GM21576 (cell line): ENCODE measurements at regions not wholly inside any gene's neighbourhood (a gene's known extent, or its start where the extent isn't known, plus 50 kb on each side); places are given as distances from the start of the nearest gene placed in this dataset.

Experiments used
- ATAC-seq: cut with Tn5 transposase; IDR thresholded peaks from one replicate; pipeline ENCODE4 v1.9.1; 2021; ENCODE audit warnings: mild to moderate bottlenecking, moderate library complexity; ENCODE audit not compliant: unreplicated experiment

- ATAC-seq, result no peak
These were observed 222.9 kb upstream of the PWP1 start for GRCh38 chr12:107462428-107463332.

DNA sequence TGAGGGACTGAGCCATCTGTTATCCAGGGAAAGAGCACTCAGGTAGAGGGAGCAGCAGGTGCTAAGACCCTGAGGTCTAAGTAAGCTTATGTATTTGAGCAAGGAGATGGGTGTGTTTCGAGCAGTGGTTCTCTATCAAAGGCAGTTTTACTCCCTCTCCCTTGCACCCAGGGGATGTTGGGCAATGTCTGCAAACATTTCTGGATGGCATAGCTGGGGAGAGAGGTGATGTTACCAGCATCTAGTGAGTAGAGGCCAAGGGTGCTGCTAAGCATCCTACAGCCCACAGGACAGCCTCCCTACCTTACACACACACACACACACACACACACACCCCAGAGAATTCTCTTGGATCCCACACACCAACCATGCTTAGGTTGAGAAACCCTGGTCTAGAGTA is 221.0 kb upstream of the PWP1 start:
- no peak for ATAC-seq

- ATAC-seq, result no peak
These were observed 220.0 kb upstream of the PWP1 start for GRCh38 chr12:107465625-107466024.

DNA sequence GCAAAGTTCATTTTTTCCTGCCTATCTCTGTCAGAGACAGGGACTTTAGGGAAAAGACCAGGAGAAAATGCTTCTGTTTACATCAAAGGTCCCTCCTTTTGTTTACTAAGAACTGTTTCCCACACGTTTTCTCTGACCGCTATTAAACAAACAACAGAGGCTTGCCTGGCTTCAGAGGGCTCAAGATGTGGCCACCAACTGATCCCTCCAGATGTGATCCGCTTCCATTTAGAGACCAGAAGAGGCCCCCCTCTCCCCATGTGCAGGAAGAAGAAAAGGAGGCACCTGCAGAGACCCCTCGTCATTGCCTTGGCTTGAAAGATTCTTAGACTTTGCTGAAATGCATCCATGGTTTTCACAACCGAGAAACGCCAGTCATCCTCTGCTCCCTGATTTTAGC is 217.9 kb upstream of the PWP1 start:
- ATAC-seq, result no peak

DNA sequence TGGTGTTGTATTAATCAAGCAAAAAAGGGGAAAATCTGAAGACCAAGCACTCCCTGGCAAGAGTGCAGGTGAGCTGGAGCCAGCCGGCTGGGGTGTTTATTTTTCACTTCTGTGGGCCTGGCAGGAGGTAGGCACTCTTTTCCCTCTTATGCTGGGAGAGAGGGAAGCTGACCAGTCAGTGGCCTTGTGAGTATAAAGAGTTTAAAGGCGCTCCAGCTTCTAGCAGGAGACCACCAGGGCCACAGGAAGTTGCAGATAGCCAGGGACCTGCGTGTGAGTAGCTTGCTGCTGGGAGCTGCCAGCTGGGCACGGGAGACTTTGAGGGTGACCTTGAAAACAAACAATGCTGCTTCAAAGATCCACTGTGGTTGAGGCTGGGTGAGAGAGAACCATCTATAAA is 217.4 kb upstream of the PWP1 start:
- ATAC-seq, result no peak

DNA sequence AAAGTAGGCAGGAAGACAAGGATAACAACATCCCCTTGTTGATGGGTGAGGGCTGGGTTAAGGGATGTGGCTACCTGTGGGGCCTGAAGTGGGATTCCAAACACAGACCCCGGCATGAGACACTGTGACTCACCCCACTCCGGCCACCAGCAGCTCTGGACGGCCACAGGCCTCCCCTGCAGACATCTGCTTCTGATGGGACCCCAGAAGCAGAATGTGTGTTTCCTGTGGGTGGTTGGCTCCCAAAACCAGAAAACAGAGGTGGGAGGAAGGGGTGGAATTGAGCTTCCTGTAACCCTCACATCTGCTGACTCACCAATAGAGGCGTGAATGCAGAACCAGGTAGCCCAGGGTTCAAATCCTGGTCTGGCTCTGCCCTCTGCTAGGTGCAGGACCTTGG is 216.6 kb upstream of the PWP1 start:
- no peak for ATAC-seq

- ATAC-seq, result no peak
These were observed 215.0 kb upstream of the PWP1 start for GRCh38 chr12:107470645-107471044.

- ATAC-seq, result no peak
These were observed 213.3 kb upstream of the PWP1 start for GRCh38 chr12:107472308-107472707.

- no peak for ATAC-seq
These were observed 211.5 kb upstream of the PWP1 start for GRCh38 chr12:107474099-107474498.

DNA sequence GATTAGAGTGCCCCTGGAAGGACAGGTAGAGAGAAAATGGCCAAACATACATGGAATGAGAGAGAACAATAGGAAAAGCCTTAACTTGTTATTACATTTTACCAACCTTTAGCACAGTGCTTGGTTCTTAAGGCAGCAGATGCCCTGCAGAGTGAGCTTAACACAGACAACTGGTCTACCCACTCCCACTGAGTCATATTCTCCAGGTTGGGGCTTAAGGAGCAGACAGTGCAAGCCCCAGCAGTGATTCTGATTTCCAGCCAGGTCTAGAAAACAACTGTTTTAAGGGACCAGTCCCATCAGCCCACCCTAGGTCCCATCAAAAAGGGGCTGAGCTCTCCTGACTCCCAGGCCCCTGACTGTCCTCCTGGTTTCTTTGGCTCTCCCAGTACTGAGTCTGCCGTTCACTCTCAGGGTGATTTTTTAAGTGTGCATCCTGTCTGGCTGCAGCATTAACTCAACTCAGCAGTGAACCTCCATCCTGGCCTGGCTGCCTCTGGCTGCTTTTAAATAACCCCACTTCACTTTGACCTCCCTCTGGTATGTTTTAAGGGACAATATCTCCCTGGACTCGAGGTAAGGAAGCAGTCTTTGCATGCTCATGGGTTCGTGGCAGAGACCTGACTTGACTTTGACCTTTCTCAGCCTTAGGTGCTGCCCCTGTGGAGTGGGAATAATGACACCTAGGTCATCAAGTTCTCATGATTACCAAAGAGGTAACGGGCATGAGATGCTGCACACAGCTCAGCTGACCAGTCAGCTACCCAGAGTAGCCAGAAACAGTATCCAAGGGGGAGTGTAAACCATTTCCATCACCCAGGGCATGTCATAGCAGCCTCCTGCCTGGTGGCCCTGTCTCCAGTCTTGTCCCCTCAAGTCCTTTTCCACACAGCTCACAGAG is 210.7 kb upstream of the PWP1 start:
- ATAC-seq, result no peak

DNA sequence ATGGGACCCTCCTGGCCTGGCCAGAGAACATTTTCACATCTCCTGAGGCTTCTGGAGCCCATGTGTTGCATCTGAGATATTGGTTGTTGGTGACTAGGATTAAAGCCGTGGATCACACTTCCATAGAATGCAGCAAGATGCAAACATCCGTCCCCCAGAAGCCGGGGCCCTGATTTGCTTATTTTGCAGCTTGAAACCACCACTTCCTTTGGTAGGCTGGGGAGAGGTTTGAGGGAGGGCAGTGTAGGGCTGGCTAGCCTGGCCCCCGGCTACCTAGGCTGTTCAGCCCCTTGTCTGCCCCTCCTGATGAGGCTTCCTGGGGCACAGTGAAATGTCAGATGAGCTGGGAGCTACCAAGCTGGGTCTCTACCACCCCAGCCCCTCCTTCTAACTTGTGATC is 209.7 kb upstream of the PWP1 start:
- no peak for ATAC-seq

- ATAC-seq, result no peak
These were observed 208.6 kb upstream of the PWP1 start for GRCh38 chr12:107477018-107477417.

GRCh38 chr12:107477947-107478610 is 207.5 kb upstream of the PWP1 start:
- ATAC-seq, result no peak

DNA sequence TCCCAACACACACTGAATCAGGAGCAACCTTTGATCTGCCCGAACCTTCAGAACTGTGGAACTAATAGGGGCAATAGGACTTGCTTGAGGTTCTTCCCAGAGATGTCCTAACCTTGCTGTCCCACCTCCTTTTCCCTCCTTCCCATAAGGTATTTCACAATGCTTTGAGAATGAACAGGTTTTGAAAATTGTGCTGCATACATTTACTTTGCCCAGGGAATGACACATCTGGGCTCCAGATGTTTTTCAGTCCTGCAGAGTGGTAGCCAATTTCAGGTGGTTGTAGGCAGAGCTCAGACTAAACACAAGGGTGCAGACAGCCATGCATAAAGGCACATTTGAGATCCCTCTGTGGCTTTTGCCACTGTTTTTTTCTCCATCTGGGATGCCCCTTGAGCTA is 206.7 kb upstream of the PWP1 start:
- no peak for ATAC-seq

GRCh38 chr12:107480836-107481608 is 204.6 kb upstream of the PWP1 start:
- no peak for ATAC-seq

GRCh38 chr12:107484230-107484629 is 201.4 kb upstream of the PWP1 start:
- ATAC-seq, result no peak

GRCh38 chr12:107484941-107485340 is 200.7 kb upstream of the PWP1 start:
- no peak for ATAC-seq

- no peak for ATAC-seq
These were observed 199.9 kb upstream of the PWP1 start for GRCh38 chr12:107485731-107486130.

DNA sequence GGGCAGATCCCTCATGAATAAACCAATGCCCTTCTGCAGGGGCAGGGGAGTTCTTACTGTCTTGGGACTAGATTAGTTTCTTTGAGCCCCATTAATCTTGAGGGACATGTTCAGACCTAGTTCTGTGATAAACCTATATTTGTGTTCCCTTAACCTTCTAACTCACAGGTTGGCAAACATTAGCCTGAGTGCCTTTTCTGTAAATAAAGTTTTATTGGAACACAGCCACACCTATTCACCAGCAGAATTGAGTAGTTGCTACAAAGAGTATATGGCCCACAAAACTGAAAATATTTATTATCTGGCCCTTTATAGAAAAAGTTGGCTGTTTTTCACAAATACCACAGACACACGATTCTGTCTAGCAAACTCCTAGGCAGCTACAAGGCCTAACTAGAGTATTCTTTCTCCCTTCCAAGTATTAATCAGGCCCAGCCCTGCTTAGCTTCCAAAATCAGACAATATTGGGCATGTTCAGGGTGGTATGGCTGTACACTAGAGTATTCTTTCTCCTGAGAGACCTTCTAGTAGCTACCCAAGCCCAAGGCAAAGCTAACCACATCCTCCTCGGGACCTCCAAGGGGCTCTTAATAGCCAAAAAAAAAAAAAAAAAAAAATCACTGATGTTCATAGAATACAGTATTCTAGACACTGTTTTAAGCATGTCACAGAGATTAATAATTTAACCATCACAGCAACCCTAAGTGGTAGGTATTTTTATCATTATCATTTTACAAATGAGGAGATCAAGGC is 199.3 kb upstream of the PWP1 start:
- ATAC-seq, result no peak
